GM19438 (cell line): ENCODE measurements at regions not wholly inside any gene's neighbourhood (a gene's known extent, or its start where the extent isn't known, plus 50 kb on each side); places are given as distances from the start of the nearest gene placed in this dataset.

Source experiments
- ATAC-seq: cut with Tn5 transposase; IDR thresholded peaks from one replicate; pipeline ENCODE4 v1.9.1; 2021; ENCODE audit warnings: low read depth; ENCODE audit not compliant: unreplicated experiment

- ATAC-seq = no peak
Measured at GRCh38 chr12:4137015-4137414, 136.5 kb upstream of the CCND2 start.

GRCh38 chr12:4135919-4136605, 137.5 kb upstream of the CCND2 start:
- ATAC-seq = peak; percentile 61

- ATAC-seq = no peak
Measured at GRCh38 chr12:4134448-4135263, 138.9 kb upstream of the CCND2 start.

- ATAC-seq = no peak
Measured at GRCh38 chr12:4133636-4134447, 139.7 kb upstream of the CCND2 start.

GRCh38 chr12:4133029-4133428, 140.5 kb upstream of the CCND2 start:
- no peak for ATAC-seq

GRCh38 chr12:4121506-4122020, 152.0 kb upstream of the CCND2 start:
- no peak for ATAC-seq

- ATAC-seq = no peak
Measured at GRCh38 chr12:4120316-4120917, 153.1 kb upstream of the CCND2 start.

- ATAC-seq = peak; percentile 76
Measured at GRCh38 chr12:4119157-4119761, 154.3 kb upstream of the CCND2 start.

GRCh38 chr12:4118601-4119156, 154.9 kb upstream of the CCND2 start:
- no peak for ATAC-seq

GRCh38 chr12:4118017-4118510, 155.5 kb upstream of the CCND2 start:
- ATAC-seq = peak; percentile 41

- peak; percentile 7 for ATAC-seq
Measured at GRCh38 chr12:4117386-4118016, 156.1 kb upstream of the CCND2 start.

- no peak for ATAC-seq
Measured at GRCh38 chr12:4116251-4117111, 157.1 kb upstream of the CCND2 start.

- no peak for ATAC-seq
Measured at GRCh38 chr12:4115570-4115969, 158.0 kb upstream of the CCND2 start.

- no peak for ATAC-seq
Measured at GRCh38 chr12:4114986-4115385, 158.6 kb upstream of the CCND2 start.

GRCh38 chr12:4112734-4113325, 160.7 kb upstream of the CCND2 start:
- ATAC-seq = no peak

GRCh38 chr12:4112290-4112689, 161.3 kb upstream of the CCND2 start:
- no peak for ATAC-seq

GRCh38 chr12:4111010-4111409, 162.6 kb upstream of the CCND2 start:
- no peak for ATAC-seq

GRCh38 chr12:4109826-4110225, 163.7 kb upstream of the CCND2 start:
- no peak for ATAC-seq
